GM13977 (cell line): ENCODE measurements at regions not wholly inside any gene's neighbourhood (a gene's known extent, or its start where the extent isn't known, plus 50 kb on each side); places are given as distances from the start of the nearest gene placed in this dataset.

Source experiments
- DNase-seq: peaks from one replicate; pipeline ENCODE4 v3.0.0; 2012; ENCODE audit warnings: low spot score
- in situ Hi-C: fragments of 300-500 bp; cut with MboI; formaldehyde crosslinking; loops from one replicate; pipeline ENCODE4 v1.12.0; 2022; ENCODE audit warnings: low sequenced_read_pairs, low pct_unique_long_range_greater_than_20kb, mixed read lengths, inconsistent platforms; ENCODE audit not compliant: unreplicated experiment
- TF ChIP-seq, protein P1 (sequence below): IDR thresholded peaks from 2 replicates; pipeline ENCODE4 v1.5.1; 2012; ENCODE audit warnings: mild to moderate bottlenecking, control low read depth; ENCODE audit not compliant: insufficient read depth; ENCODE audit errors: extremely low read depth, missing control alignments

DNA sequence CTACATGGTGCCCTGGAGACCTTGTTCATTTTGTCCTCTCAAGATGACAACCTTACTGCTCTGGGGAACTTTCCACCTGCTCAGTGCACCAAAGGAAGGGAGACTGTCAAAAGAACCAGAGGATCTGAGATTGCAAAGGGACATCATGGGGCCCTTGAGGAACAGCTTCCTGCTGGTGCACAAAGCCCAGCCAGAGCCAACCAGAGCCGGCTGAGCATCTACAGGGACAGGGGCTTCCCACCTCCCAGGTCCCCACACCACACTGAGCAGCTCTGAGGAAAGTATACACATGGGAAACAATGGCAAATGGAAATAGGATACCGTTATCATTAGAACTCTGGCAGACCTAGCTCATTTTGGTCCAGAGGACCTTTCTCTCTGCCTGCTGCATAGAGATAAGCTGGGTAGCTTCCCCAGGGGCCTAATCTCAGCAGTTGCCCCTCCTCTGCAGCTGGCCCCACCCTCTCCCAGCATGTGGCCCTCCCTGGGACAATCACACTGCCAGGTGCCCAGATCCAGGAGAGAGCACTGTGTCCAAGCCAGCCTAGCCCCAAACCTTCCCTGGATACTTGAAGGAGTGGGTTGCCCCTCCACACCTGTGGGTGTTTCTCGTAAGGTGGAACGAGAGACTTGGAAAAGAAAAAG is 123.4 kb upstream of the PRR20G start:
- in situ Hi-C loops: no loop called here
- DNase-seq: no peak
- TF ChIP-seq, protein P1, sequence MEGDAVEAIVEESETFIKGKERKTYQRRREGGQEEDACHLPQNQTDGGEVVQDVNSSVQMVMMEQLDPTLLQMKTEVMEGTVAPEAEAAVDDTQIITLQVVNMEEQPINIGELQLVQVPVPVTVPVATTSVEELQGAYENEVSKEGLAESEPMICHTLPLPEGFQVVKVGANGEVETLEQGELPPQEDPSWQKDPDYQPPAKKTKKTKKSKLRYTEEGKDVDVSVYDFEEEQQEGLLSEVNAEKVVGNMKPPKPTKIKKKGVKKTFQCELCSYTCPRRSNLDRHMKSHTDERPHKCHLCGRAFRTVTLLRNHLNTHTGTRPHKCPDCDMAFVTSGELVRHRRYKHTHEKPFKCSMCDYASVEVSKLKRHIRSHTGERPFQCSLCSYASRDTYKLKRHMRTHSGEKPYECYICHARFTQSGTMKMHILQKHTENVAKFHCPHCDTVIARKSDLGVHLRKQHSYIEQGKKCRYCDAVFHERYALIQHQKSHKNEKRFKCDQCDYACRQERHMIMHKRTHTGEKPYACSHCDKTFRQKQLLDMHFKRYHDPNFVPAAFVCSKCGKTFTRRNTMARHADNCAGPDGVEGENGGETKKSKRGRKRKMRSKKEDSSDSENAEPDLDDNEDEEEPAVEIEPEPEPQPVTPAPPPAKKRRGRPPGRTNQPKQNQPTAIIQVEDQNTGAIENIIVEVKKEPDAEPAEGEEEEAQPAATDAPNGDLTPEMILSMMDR: no peak

DNA sequence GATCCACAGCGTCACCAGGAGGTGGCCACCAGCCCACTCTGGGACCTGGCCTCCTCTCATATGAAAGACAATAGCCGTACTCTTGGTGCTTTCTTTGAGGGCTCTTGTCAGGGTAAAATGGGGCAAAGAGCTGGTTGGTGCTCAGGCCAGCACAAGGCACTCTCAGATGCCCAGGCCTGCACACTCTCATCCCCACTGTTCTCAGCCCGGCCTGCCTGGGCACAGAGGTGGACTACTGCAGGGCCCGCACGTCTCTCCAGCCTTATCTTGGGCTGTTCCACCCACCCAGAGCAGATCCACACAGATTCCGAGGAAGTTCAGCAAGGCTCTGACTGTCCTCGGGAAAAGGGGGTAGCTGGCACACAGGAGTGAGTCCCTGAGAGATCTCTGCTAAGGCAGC is 122.8 kb upstream of the PRR20G start:
- DNase-seq: no peak
- in situ Hi-C loops: no loop called here
- TF ChIP-seq, protein P1: no peak

DNA sequence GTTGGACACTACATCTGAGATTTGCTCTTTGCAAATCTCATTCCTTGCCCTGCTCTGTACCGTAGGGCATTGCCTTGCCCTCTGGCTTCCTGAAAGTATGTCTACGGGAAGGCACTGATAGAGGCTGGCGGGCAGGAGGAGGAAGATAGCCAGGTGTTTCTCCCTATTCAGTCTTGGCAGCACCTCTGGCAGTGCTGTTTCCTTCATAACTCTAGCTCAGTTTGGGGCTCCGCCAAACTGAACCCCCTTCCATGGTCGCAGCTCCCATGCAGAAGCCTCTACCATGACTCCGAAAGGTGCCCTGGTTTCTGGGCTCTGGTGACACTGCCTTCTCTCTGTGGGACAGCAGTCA is 122.3 kb upstream of the PRR20G start:
- DNase-seq: no peak
- in situ Hi-C loops: no loop called here
- TF ChIP-seq, protein P1: no peak

DNA sequence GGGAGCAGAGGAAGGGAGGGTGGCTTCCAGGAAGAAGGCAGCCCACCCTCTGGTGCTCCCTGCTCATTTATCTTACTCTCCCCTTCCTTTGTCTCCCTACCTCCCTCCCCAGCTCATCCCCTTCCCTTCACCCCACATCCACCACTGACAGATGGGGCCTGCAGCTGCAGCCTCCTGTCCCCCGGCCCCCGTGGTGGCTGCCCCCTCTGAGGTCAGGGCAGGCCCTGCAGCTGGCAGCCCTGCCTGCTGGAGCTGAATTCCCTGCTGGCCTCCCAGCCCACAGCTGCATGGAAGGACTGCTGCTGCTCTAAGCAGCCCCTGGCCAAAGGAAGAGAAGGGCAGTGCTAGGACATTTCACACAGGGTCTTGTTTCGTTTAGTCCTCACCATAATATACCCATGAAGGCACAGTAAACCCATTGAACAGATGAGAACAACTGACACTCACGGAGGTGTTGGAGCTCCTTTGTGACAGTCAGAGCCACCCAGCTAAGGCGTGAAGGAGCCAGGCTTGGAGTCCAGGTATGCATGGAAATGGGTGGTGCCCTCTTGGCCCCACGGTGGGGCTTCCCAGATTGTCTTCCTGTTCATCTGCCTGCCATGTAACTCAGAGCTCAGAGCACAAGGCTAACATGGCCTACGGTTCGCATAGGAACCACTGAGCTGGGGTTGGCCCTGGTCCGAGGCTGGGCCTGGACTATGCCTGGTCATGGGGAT is 121.7 kb upstream of the PRR20G start:
- TF ChIP-seq, protein P1: no peak
- no peak for DNase-seq
- in situ Hi-C loops: no loop called here

DNA sequence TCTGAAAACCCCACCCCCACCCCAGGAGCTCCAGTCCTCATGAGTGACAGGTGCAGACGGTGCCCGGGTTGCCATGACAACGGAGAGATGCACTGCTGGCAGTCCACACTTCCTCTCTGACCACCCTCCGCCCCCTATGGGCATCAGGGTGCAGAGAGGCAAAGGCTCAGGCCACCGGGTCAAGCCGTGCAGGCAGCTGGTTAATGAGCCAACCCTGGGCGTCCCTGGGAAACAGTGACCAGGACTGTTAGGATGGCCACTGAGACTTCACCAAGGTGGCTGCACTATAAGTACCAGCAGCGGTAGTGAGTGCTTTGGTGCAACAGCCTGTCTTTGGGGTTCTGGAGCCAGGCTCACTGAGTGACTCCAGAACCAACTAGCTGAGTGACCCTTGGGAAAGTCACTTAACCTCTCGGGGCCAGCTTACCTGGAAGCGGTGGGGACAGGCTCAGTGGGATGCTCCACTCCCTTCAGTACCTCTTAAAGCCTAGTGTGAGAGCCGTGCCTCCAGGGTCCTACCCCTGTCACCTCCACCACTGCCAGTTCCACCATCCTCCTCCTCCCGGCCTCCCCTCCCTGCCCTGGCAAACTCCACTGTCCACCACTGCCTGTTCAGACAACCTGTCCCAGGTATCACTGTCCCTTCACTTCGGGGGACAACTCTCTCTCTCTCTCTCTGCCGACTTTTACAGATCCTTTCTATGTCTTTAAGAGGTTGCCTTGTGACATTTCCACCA is 121.0 kb upstream of the PRR20G start:
- DNase-seq: no peak

DNA sequence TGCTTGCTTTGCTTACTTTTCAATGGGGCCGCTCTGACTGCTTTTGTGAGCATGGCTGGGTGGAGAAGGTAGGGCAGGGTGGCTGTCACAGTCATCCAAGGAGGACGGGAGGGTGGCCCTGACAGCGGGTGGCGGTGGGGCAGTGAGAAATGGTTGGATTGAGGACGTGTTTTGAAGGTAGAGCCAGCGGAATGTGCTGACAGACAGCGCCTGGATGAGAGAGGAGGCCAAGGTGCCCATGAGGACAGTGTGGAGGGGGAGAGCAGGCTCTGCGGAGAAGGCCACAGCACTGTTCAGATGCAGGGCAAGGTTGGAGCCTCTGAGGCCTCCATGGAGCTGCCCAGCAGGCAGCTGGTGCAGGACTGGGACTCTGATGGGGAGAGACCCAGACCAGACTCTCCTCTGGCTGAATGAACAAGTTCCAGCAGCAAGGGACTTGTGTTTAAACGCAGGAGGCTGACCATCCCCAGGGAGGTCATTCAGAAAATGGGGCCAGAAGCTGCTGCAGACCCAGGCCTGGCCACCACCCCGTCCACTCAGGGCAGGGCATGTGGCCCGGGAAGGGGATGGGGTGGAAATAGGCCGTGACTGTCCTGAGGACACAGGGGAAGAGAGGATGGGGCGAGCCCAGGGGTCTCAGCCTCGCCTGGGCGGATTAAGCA is 120.3 kb upstream of the PRR20G start:
- TF ChIP-seq, protein P1: no peak
- in situ Hi-C loops: no loop called here
- no peak for DNase-seq

More for the DNA sequence above, 121.0 kb upstream of the PRR20G start:
- in situ Hi-C loops: no loop called here
- TF ChIP-seq, protein P1: no peak
